HG03280 (cell line): ENCODE measurements at regions not wholly inside any gene's neighbourhood (a gene's known extent, or its start where the extent isn't known, plus 50 kb on each side); places are given as distances from the start of the nearest gene placed in this dataset.

Experiments used
- ATAC-seq: cut with Tn5 transposase; IDR thresholded peaks from one replicate; pipeline ENCODE4 v1.9.1; 2021; ENCODE audit warnings: mild to moderate bottlenecking, moderate library complexity; ENCODE audit not compliant: unreplicated experiment

DNA sequence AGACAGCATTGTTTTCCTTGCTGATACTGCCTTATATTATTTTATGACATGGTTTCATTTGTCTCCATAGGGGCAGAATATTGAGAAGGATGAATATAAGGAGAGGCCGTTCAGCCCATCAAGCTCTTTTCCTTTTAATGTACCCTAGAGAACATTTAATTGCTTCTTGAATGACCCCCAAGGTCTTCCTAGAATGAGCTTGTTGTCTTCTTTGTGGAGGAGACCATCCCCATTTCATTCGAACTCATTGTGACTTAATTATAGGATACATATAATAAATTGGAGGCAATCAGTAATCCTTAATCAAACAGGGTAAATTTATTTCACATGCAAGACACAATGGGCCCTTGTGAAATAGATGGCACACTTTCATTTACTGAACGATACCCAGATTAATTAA, 231.3 kb downstream of the MDFIC start:
- ATAC-seq: no peak

- ATAC-seq: no peak
Observed at GRCh38 chr7:115146148-115146547, 224.3 kb downstream of the MDFIC start.

GRCh38 chr7:115145512-115145911, 223.6 kb downstream of the MDFIC start:
- no peak for ATAC-seq

DNA sequence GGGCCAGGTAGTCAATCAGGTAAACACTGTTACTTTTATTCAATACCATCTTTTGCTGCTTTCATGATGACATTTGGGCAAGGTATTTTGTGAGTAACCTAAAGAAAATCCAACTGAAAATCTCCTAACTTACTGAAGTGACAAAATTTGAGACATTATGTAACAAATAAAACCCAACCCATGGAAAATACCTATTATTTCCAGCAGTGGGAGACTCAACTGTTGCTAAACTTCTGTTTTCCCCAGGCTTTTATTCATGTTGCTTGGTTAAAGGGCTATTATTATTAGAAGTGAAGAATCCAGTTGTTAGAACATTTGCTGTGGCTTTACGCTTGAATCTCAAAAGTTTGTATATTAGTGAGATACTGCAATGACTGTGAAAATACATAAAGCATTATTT, 215.9 kb downstream of the MDFIC start:
- no peak for ATAC-seq

GRCh38 chr7:115136796-115137443, 215.0 kb downstream of the MDFIC start:
- ATAC-seq: no peak

- no peak for ATAC-seq
Observed at GRCh38 chr7:115135769-115136410, 214.0 kb downstream of the MDFIC start.

GRCh38 chr7:115135146-115135545, 213.3 kb downstream of the MDFIC start:
- ATAC-seq: no peak

GRCh38 chr7:115133248-115133647, 211.4 kb downstream of the MDFIC start:
- ATAC-seq: no peak

DNA sequence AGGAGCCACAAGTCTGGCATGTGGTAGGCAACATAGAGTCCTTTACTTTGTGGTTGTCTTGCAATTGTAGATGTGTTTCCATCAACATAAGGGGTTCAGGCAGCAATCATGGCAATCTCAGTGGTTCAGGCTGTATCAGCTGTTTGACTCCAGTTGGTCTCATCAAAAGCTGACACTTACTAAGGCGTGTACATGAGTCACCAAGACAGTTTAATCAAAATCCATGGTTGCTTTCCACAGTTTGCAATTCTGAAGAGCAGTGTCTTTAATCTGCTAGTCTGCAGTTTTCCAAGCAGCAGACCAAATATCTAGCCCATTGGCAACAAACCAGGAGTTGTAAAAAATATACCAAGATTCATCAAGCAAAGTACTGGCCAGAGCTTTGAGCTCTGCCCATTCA, 210.2 kb downstream of the MDFIC start:
- ATAC-seq: no peak

GRCh38 chr7:115128154-115128553, 206.3 kb downstream of the MDFIC start:
- no peak for ATAC-seq

- ATAC-seq: no peak
Observed at GRCh38 chr7:115127399-115128021, 205.6 kb downstream of the MDFIC start.

GRCh38 chr7:115125750-115126149, 203.9 kb downstream of the MDFIC start:
- no peak for ATAC-seq

DNA sequence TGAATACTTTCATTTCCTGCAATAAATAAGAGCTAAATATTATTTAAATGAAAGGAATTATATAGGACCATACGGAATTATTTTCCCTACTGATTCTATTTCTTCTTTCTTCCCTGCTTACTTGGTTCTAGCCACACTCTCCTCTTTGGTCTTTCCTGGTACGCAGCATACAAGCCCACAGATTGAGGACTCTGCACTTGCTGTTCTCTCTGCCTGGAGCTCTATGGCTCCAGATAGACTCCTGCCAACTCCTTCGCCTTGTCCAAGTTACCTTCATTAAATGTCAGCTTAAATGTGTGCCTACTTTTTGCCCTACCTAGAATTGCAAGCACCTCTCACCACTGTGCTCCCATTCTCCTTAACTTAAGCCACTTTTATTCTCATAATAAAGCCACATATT, 203.4 kb downstream of the MDFIC start:
- no peak for ATAC-seq

DNA sequence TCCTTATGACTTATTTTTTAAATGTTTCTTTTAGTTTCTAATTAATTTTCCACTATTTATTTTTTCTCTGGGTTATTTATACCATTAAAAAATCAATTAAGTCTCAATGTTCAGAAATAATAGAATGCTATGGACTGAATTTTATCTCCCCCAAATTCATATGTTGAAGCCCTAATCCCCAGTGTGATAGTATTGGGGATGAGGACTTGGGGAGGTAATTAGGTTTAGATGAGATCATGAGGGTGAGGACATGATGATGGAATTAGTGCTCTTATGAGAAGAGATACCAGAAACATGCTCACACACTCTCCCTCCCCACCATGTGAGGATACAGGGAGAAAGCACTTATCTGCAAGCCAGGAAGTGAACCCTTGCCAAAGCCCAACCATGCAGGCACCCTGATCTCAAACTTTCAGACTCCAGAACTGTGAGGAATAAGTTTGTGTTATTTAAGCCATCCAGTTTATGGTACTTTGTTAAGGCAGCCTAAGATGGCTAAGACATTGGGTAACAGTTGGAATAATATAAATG, 202.6 kb downstream of the MDFIC start:
- ATAC-seq: no peak

DNA sequence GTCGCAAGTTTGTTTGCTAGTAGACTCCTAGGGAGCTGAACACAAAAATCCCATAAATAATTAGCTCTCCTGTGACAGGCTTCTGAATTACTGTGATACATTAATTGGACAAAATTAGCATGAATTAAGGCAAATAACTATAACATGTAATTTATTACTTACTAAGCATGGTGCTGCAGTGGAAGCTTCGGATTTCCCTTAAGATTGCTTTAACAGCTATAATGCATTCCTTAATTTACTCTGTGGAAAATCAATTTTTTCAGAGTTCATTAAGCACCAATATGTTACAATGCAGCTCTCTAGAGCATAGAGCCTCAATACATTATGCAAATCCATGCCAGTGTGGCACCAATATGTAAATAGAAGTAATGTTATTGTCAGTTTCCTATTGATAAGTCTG, 201.5 kb downstream of the MDFIC start:
- no peak for ATAC-seq

DNA sequence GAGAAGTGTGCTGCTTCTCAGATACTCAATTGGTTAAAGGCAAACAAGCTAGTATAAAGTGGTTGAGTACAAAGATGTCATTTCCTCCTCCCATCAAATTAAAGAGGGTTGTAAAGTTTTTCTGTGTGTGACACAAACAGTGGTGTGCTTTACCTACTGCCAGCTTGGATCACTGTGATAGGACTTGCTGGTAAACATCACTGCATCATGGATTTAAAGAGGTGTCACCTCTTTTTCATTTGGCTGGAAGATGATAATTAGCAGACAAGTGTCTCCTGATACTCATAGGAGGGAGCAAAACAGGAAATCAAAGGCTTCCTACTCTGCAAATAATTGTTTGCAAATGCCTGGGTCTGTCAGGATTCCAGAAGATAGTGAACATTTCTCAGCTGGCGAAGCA, 200.5 kb downstream of the MDFIC start:
- no peak for ATAC-seq

- ATAC-seq: no peak
Observed at GRCh38 chr7:115117748-115118147, 195.9 kb downstream of the MDFIC start.

GRCh38 chr7:115116773-115117715, 195.2 kb downstream of the MDFIC start:
- no peak for ATAC-seq

- ATAC-seq: no peak
Observed at GRCh38 chr7:115113776-115114175, 191.9 kb downstream of the MDFIC start.

- ATAC-seq: no peak
Observed at GRCh38 chr7:115113131-115113530, 191.2 kb downstream of the MDFIC start.

GRCh38 chr7:115110523-115110922, 188.6 kb downstream of the MDFIC start:
- ATAC-seq: no peak
